8988T (cell line): ENCODE measurements at regions not wholly inside any gene's neighbourhood (a gene's known extent, or its start where the extent isn't known, plus 50 kb on each side); places are given as distances from the start of the nearest gene placed in this dataset.
"Not testable (repeated sequence)": the region's sequence is repeated elsewhere in the genome, so short reads cannot be mapped to it uniquely, and the experiment has no call there.

Experiments used
- DNase-seq: peaks from one replicate; pipeline ENCODE4 v3.0.0; 2011

- no peak for DNase-seq
Observed at GRCh38 chr3:174547801-174548435, 311.2 kb upstream of the NAALADL2 start.

DNA sequence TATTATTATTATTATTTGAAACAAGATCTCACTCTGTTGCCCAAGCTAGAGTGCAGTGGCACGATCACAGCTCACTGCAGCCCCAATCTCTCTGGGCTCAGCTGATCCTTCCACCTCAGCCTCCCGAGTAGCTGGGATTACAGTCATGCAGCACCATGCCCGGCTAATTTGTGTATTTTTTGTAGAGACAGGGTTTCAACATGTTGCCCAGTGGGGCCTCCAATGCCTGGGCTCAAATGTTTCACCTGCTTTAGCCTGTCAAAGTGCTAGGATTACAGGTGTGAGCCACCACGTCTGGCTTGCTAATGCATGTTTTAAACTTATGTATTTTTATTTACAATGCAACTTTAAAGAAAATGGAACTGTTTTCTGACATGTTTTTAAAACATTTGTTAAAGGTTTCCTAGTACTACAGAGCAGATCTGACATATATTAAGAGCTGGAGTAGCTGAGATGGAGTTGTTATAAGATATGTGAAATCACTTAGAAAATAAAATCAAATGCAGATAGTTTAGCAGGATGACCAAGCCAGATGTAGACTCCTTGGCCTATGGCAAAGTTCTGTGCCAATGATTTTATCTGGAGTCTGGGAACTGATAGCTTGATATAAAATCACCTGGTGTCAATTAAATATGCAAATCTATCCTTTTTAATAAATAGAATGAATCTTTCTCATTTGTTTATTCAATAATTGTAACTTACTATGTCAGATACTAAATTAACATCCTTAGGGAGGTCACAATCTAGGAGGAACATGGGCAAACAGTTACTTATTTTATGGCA lies 310.1 kb upstream of the NAALADL2 start:
- no peak for DNase-seq

GRCh38 chr3:174581558-174581957 lies 277.6 kb upstream of the NAALADL2 start:
- no peak for DNase-seq

DNA sequence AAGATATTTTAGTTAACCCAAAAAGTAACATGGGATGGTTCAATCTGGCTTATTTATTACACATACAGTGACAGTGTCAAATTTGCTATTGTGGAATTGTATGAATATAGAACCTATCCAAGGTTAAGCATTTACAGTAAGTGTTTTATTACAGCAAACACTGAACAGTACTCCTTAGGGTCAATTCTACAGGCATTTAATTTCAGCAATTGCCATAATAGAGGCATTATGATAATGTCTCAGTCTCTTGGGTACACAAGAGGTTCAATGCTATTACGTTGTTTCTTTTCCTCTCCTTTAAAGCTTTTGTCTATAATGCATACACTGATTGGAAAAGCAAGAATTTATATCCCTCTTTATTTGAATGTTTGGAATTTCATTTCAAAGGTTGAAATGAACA lies 275.7 kb upstream of the NAALADL2 start:
- no peak for DNase-seq

DNA sequence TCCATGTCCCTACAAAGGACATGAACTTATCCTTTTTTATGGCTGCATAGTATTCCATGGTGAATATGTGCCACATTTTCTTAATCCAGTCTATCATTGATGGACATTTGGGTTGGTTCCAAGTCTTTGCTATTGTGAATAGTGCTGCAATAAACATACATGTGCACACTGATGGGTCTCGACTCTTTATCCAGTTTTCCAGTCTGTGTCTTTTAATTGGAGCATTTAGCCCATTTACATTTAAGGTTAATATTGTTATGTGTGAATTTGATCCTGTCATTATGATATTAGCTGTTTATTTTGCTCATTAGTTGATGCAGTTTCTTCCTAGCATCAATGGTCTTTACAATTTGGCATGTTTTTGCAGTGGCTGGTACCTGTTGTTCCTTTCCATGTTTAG lies 272.0 kb upstream of the NAALADL2 start:
- not testable (repeated sequence) for DNase-seq

- DNase-seq = no peak
Observed at GRCh38 chr3:174596447-174596982, 262.6 kb upstream of the NAALADL2 start.

DNA sequence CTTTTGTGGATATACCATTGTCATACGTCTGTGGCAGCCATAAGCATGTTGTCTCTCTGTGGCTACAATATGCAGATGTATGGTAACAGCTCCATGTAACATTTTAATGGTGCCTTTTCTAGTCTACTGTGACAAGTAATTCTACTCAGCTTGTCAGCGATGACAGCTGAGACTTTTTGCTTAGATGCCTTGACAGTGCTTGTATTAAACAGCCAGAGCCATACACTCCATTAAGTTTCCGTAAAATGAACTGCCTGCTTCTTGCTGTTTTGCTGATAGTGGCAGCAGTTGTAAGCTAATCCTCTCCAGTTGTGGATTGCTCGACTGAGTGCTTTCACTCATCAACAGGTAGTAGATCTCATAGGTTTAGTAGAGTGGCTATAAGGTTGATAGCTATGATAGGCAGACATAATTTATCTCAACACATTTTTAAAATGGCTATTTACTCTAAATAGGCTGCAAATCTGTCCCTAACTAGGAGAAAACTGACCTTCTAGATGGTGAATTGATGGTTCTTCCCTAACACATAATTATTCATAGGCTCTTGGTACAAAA lies 260.2 kb upstream of the NAALADL2 start:
- no peak for DNase-seq

DNA sequence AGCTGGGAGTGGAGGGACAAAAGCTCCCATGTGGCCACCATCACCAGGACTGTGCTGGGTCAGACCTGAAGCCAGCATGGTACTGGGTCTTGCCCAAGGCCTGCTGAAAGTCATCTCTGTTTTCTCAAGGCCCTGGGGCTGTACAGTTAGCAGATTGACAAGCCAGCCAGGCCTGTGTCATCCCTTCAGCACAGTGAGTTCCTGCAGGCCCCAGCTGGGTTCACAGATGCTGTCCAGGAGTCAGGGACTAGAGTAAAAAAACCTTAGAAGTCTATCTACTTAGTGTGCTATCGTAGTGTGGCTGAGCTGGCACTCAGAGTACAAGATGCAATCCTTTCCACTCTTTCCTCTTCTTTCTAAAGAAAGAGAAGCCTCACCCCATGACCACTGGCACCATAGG lies 246.0 kb upstream of the NAALADL2 start:
- no peak for DNase-seq

GRCh38 chr3:174614036-174614435 lies 245.1 kb upstream of the NAALADL2 start:
- no peak for DNase-seq

- DNase-seq = no peak
Observed at GRCh38 chr3:174618368-174619080, 240.6 kb upstream of the NAALADL2 start.

- no peak for DNase-seq
Observed at GRCh38 chr3:174619239-174619638, 239.9 kb upstream of the NAALADL2 start.

DNA sequence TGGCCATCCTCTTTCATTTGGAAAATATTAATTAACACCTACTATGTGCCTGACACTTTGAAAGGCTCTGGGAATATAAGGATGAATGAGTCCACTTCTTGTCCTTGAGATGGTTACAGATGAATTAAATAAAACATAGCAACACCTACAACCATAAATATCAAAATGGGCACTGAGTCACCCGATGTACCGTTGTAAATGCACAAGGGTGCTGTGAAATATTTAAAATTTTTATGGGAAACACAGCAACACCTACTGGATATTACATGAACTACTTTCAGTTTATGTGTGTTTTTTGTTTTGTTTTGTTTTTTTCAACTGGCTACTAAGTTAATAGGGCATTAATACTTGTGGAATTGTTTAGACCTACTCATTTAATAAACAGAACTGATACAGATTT lies 239.0 kb upstream of the NAALADL2 start:
- DNase-seq = no peak

- DNase-seq = no peak
Observed at GRCh38 chr3:174620855-174621472, 238.2 kb upstream of the NAALADL2 start.

- DNase-seq = no peak
Observed at GRCh38 chr3:174633342-174633741, 225.8 kb upstream of the NAALADL2 start.

- no peak for DNase-seq
Observed at GRCh38 chr3:174636451-174636850, 222.7 kb upstream of the NAALADL2 start.

DNA sequence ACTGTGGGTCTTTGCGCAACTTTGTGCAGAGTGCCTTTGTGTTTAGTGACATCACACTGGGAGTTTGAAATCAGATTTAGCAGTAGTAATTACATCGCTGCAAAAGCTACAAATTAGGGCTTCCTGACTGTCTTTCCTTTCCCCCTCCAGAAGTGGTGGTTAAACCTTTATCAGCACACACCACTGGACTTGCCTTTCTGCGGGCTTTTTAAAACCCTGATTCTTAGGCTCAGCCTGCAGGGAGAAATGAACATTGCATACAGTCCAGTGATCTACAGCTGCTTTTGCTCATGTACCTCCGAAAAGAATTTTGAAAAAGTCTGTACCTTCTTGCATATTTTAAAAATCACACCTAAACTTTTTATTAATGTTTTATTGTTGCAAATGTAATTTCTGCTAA lies 219.7 kb upstream of the NAALADL2 start:
- no peak for DNase-seq

DNA sequence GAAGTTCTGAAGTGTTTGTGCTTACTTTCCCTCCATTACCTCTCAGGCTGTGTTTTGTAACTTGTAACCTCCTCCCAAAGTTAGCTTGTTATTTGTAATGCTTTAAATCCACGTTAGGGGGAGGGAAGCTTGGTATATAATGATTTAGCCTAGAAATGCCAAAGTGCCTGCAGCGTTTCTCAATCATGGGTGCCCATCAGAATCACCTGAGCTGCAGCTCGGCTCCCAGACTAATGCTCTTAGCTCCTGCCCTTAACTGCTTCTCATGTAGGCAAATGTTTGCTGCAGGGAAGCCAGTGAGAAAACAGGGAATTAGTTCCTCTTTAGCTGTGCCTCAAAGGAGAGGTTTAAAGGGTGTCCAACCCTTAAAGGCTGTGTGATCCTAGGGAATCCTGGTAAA lies 219.2 kb upstream of the NAALADL2 start:
- no peak for DNase-seq

DNA sequence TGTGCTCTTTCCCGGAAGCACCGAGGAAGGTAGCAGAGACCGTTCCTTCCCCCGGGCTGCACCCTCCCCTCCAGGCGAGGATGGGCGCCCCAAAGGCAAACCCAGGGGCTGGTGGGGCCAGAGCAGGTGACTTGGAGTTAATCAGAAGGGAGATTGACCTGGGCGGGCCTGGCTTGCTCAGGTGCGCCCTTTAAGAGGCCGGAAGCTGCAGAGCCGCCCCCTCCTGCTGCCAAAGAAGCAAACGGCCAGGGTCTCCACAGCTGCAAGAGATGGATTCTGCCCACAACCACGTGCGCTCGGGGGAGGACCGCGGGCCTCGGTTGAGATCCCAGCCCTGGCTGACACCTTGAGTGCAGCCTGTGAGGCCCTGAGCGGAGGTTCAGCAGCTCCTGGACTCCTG lies 218.2 kb upstream of the NAALADL2 start:
- DNase-seq = no peak

GRCh38 chr3:174644287-174644686 lies 214.8 kb upstream of the NAALADL2 start:
- DNase-seq = no peak

DNA sequence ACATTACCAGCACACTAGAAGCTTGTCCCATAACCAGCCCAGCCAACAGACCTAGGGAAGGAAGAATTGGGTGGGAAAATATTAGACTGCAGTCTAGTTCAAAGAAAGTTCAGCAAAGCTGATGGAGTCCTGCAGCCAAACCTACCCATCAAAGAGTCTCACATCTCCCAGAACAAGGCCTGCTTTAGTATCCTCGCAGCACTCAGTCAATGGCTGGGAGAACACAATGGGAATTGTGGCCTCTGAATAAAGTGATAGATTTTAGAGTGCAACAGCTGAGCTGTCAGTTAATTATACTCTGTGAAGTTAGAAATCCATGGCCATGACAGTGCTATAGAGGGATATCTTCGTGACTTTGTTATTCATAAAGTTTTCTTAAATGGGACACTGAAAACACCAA lies 207.2 kb upstream of the NAALADL2 start:
- DNase-seq = no peak

GRCh38 chr3:174659511-174659910 lies 199.6 kb upstream of the NAALADL2 start:
- no peak for DNase-seq

DNA sequence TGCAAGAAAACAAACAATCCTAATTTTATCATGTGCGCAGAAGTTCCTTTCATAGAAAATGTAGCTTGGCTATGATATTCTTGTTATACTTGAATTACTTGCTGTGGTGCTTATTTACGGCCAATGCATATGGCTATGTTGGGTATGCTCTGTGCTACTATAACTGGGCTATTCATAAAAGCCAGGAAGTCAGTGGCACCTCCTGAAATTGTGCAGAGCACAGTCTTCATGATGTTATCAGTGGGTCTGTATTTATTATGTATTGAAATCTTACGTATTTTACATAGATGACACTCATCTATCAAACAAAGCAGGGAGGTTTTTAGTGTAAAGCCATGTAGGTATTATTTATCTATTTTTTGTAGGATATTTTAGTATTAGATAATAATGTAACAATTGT lies 196.5 kb upstream of the NAALADL2 start:
- no peak for DNase-seq

DNA sequence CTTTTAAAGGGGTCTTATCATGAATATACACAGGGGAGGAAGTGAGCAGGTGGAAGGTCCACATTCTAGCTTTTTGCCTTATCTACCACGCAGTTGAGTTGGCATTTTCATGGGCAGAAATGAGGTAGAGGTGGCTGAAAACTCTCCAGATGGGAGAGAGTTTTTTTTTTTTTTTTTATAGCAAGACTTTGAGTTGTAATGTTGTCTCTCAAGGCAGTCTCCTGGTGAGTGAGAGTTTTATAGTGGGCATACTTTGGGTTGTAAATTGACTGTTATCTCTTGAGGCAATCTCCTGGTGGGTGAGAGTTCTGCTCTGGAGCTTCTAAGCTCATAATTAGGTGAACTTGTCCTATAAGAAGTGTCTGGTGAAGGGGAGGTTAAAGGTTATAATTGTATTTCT lies 191.7 kb upstream of the NAALADL2 start:
- no peak for DNase-seq
